Astrocyte (in vitro differentiated cells and primary cell): ENCODE measurements at regions not wholly inside any gene's neighbourhood (a gene's known extent, or its start where the extent isn't known, plus 50 kb on each side); places are given as distances from the start of the nearest gene placed in this dataset.

Experiments
- DNase-seq: peaks from one replicate; pipeline ENCODE4 v3.0.0-alpha.2; 2010; ENCODE audit warnings: low read depth
- FAIRE-seq: peaks from 2 replicates; lab custom pipeline; 2011; peaks lifted over from hg19 to GRCh38; lab: Jason Lieb, UNC
- H2AFZ ChIP-seq: 2 replicates; pipeline ENCODE4 v1.6.0; 2012; ENCODE audit warnings: low read depth, low read length, inconsistent platforms
- H3K27ac ChIP-seq: 2 replicates; pipeline ENCODE4 v1.5.1; 2011; ENCODE audit warnings: low read depth, low read length, inconsistent platforms
- H3K27me3 ChIP-seq: 2 replicates; pipeline ENCODE4 v1.6.0; 2011; ENCODE audit warnings: low read length, inconsistent platforms; ENCODE audit not compliant: insufficient read depth
- H3K36me3 ChIP-seq: 2 replicates; pipeline ENCODE4 v1.5.1; 2011; ENCODE audit warnings: low read length, inconsistent platforms; ENCODE audit not compliant: insufficient read depth
- H3K4me1 ChIP-seq: 2 replicates; pipeline ENCODE4 v1.5.1; 2011; ENCODE audit warnings: low read length, inconsistent platforms; ENCODE audit not compliant: insufficient read depth
- H3K4me2 ChIP-seq: 2 replicates; pipeline ENCODE4 v1.6.0; 2012; ENCODE audit warnings: low read length, inconsistent platforms
- H3K4me3 ChIP-seq: 2 replicates; pipeline ENCODE4 v1.5.1; 2011; ENCODE audit warnings: low read depth, mild to moderate bottlenecking, low read length, inconsistent platforms; ENCODE audit not compliant: insufficient read depth
- H3K79me2 ChIP-seq: 2 replicates; pipeline ENCODE4 v1.6.0; 2012; ENCODE audit warnings: mild to moderate bottlenecking, low read length, inconsistent platforms; ENCODE audit not compliant: insufficient read depth
- H3K9ac ChIP-seq: 2 replicates; pipeline ENCODE4 v1.6.0; 2012; ENCODE audit warnings: mild to moderate bottlenecking, low read length, inconsistent platforms
- H3K9me3 ChIP-seq: 2 replicates; pipeline ENCODE4 v1.5.1; 2012; ENCODE audit warnings: low read depth, mild to moderate bottlenecking, low read length, inconsistent platforms; ENCODE audit not compliant: insufficient read depth
- H4K20me1 ChIP-seq: 2 replicates; pipeline ENCODE4 v1.6.0; 2012; ENCODE audit warnings: low read length, inconsistent platforms; ENCODE audit not compliant: insufficient read depth
- H3K27ac Mint-ChIP-seq: one replicate; pipeline ENCODE4 v1.8.0; 2021; ENCODE audit warnings: mild to moderate bottlenecking, mixed read lengths; ENCODE audit not compliant: unreplicated experiment
- H3K27me3 Mint-ChIP-seq: one replicate; pipeline ENCODE4 v1.8.0; 2021; ENCODE audit warnings: low read depth, mixed read lengths; ENCODE audit not compliant: unreplicated experiment
- H3K36me3 Mint-ChIP-seq: one replicate; pipeline ENCODE4 v1.8.0; 2021; ENCODE audit warnings: low read depth, mixed read lengths; ENCODE audit not compliant: unreplicated experiment
- H3K4me1 Mint-ChIP-seq: one replicate; pipeline ENCODE4 v1.8.0; 2021; ENCODE audit warnings: low read depth, mixed read lengths; ENCODE audit not compliant: unreplicated experiment
- H3K4me3 Mint-ChIP-seq: one replicate; pipeline ENCODE4 v1.8.0; 2021; ENCODE audit warnings: mild to moderate bottlenecking, moderate library complexity, mixed read lengths; ENCODE audit not compliant: unreplicated experiment
- H3K9me3 Mint-ChIP-seq: one replicate; pipeline ENCODE4 v1.8.0; 2021; ENCODE audit warnings: mild to moderate bottlenecking, mixed read lengths; ENCODE audit not compliant: unreplicated experiment
- CTCF ChIP-seq: IDR thresholded peaks from 2 replicates; pipeline ENCODE4 v1.5.1; 2011; ENCODE audit warnings: low read depth, mild to moderate bottlenecking, inconsistent platforms, low read length, moderate library complexity; ENCODE audit not compliant: insufficient read depth
- EZH2 ChIP-seq: IDR thresholded peaks from 2 replicates; pipeline ENCODE4 v1.6.1; 2012; ENCODE audit warnings: mild to moderate bottlenecking, low read length, inconsistent platforms; ENCODE audit not compliant: insufficient read depth

DNA sequence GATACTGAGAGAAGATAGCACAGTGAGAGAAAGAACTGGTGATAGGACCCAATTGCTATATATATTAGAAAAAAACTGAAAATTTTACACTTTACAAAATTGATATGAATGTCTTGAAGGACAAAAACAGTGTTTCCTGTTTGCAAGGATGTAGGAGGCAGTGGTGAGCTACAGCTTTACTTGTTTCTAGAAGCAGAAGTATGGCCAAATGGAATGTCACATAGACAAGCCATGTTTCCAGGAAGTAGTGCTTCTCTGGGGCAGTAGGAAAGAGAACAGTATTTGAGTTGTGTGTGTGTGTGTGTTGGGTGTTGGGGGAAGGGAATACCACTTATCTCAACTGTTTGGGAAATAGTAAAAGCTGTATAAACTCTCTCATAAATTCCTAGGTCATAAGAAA, 60.9 kb upstream of the IBSP start:
- Histone ChIP-seq H4K20me1 (no peaks in the 10 kb centered on the region), H2AFZ (no peak overlapping the region), H3K27ac (no peak overlapping the region), H3K4me2 (no peak overlapping the region), H3K4me3 (no peak overlapping the region), H3K27me3 (no peaks in the 10 kb centered on the region), H3K9ac (no peak overlapping the region), H3K9me3 (no peaks in the 10 kb centered on the region), H3K79me2 (no peaks in the 10 kb centered on the region), H3K36me3 (no peaks in the 10 kb centered on the region), H3K4me1 (no peaks in the 10 kb centered on the region)
- no peaks in the 10 kb centered on the region for H3K27me3 Mint-ChIP-seq
- no peaks in the 10 kb centered on the region for H3K36me3 Mint-ChIP-seq
- no peak overlapping the region for H3K27ac Mint-ChIP-seq
- DNase-seq (no peak), FAIRE-seq (no peak)
- no peak overlapping the region for H3K4me3 Mint-ChIP-seq
- TF ChIP-seq CTCF (no peak), EZH2 (no peak)
- H3K4me1 Mint-ChIP-seq: peaks cover 4% of the 10 kb centered on the region
- peaks cover 1% of the 10 kb centered on the region for H3K9me3 Mint-ChIP-seq

GRCh38 chr4:87739494-87739893, 59.9 kb upstream of the IBSP start:
- Histone ChIP-seq H3K36me3 (no peaks in the 10 kb centered on the region), H3K27me3 (no peaks in the 10 kb centered on the region), H3K4me1 (no peaks in the 10 kb centered on the region), H3K9ac (no peak overlapping the region), H3K79me2 (no peaks in the 10 kb centered on the region), H4K20me1 (no peaks in the 10 kb centered on the region), H3K4me2 (no peak overlapping the region), H2AFZ (no peak overlapping the region), H3K4me3 (no peak overlapping the region), H3K27ac (no peak overlapping the region), H3K9me3 (no peaks in the 10 kb centered on the region)
- FAIRE-seq (no peak), DNase-seq (no peak)
- H3K9me3 Mint-ChIP-seq: peaks cover 1% of the 10 kb centered on the region
- no peaks in the 10 kb centered on the region for H3K36me3 Mint-ChIP-seq
- H3K27ac Mint-ChIP-seq: no peak overlapping the region
- no peak overlapping the region for H3K4me3 Mint-ChIP-seq
- H3K4me1 Mint-ChIP-seq: peaks cover 6% of the 10 kb centered on the region
- TF ChIP-seq EZH2 (no peak), CTCF (no peak)
- H3K27me3 Mint-ChIP-seq: no peaks in the 10 kb centered on the region

DNA sequence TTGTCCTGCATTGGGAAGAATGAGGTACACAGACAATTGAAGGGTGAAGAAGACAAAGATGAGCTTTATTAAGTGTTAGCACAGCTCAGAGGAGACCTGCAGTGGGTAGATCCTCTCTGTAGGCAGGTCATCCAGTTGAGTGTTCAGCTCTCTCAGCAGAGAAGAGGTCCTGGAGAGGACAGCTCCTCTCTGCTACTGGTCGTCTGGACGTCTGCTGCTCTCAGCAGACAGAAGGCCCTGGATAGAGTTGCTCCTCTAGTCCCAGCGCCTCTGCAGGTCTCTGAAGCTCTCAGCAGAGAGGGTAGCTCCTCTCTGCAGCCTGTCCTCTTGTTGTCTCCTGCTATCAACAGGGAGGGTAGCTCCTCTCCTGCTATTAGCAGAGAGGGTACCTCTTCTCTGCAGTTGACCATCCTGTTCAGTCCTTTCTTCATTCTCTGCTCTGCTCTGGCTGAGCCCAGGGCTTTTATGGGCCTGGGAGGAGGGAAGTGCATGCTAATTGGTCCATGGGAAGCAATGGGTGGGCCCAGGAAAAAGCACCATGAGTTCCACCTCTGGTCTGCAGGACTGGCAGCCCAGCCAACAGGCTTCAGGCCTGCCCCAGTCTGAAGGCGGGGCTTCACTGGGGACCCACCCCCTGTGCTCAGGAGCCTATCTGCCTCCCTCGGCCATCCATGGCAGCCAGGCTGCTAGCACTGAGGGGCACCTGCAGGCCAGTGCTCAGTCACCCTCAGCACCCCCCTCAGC, 54.1 kb upstream of the IBSP start:
- no peaks in the 10 kb centered on the region for H3K36me3 ChIP-seq
- H3K9me3 Mint-ChIP-seq: peaks cover 1% of the 10 kb centered on the region
- no peaks in the 10 kb centered on the region for H3K36me3 Mint-ChIP-seq
- TF ChIP-seq CTCF: no peak
- H3K4me1 Mint-ChIP-seq: peaks cover 2% of the 10 kb centered on the region
- H3K4me3 Mint-ChIP-seq: no peak overlapping the region
- H3K4me3 ChIP-seq: no peak overlapping the region
- no peak for DNase-seq
- no peaks in the 10 kb centered on the region for H3K9me3 ChIP-seq
- H3K79me2 ChIP-seq: no peaks in the 10 kb centered on the region
- H2AFZ ChIP-seq: no peak overlapping the region
- H3K4me2 ChIP-seq: no peak overlapping the region
- no peak overlapping the region for H3K27ac ChIP-seq
- no peaks in the 10 kb centered on the region for H3K27me3 Mint-ChIP-seq
- H3K9ac ChIP-seq: no peak overlapping the region
- H3K27me3 ChIP-seq: no peaks in the 10 kb centered on the region
- H3K4me1 ChIP-seq: no peaks in the 10 kb centered on the region
- H3K27ac Mint-ChIP-seq: no peak overlapping the region
- no peaks in the 10 kb centered on the region for H4K20me1 ChIP-seq
- no peak for FAIRE-seq
